ENCODE measurements at regions not wholly inside any gene's neighbourhood (a gene's known extent, or its start where the extent isn't known, plus 50 kb on each side); places are given as distances from the start of the nearest gene placed in this dataset.
"Not testable (repeated sequence)": the region's sequence is repeated elsewhere in the genome, so short reads cannot be mapped to it uniquely, and the experiment has no call there.

- not testable (repeated sequence) for DNase-seq
Measured at GRCh38 chr6:57708061-57708460, 390.6 kb downstream of the PRIM2 start.

- DNase-seq, result not testable (repeated sequence)
Measured at GRCh38 chr6:57722546-57722945, 405.1 kb downstream of the PRIM2 start.

- not testable (repeated sequence) for DNase-seq
Measured at GRCh38 chr6:57723815-57724401, 406.5 kb downstream of the PRIM2 start.

- DNase-seq, result not testable (repeated sequence)
Measured at GRCh38 chr6:57729407-57729806, 412.0 kb downstream of the PRIM2 start.

GRCh38 chr6:57730726-57731125 is 413.3 kb downstream of the PRIM2 start:
- DNase-seq, result not testable (repeated sequence)

- DNase-seq, result not testable (repeated sequence)
Measured at GRCh38 chr6:57747716-57748115, 430.3 kb downstream of the PRIM2 start.

GRCh38 chr6:57759850-57760249 is 442.4 kb downstream of the PRIM2 start:
- DNase-seq, result not testable (repeated sequence)

GRCh38 chr6:57792720-57793397 is 475.4 kb downstream of the PRIM2 start:
- DNase-seq, result not testable (repeated sequence)

- not testable (repeated sequence) for DNase-seq
Measured at GRCh38 chr6:57793398-57793762, 475.9 kb downstream of the PRIM2 start.

- DNase-seq, result not testable (repeated sequence)
Measured at GRCh38 chr6:57799703-57800479, 482.5 kb downstream of the PRIM2 start.

- DNase-seq, result not testable (repeated sequence)
Measured at GRCh38 chr6:57808581-57808980, 491.2 kb downstream of the PRIM2 start.

- not testable (repeated sequence) for DNase-seq
Measured at GRCh38 chr6:57809454-57809853, 492.0 kb downstream of the PRIM2 start.

- not testable (repeated sequence) for DNase-seq
Measured at GRCh38 chr6:57813271-57814075, 496.0 kb downstream of the PRIM2 start.

GRCh38 chr6:57815826-57816225 is 498.4 kb downstream of the PRIM2 start:
- not testable (repeated sequence) for DNase-seq

GRCh38 chr6:57821325-57821724 is 503.9 kb downstream of the PRIM2 start:
- DNase-seq, result not testable (repeated sequence)

- not testable (repeated sequence) for DNase-seq
Measured at GRCh38 chr6:57822448-57822847, 505.0 kb downstream of the PRIM2 start.

GRCh38 chr6:57822896-57823358 is 505.5 kb downstream of the PRIM2 start:
- no peak for DNase-seq

- DNase-seq, result not testable (repeated sequence)
Measured at GRCh38 chr6:57837622-57838209, 520.3 kb downstream of the PRIM2 start.

GRCh38 chr6:57841551-57841950 is 524.1 kb downstream of the PRIM2 start:
- DNase-seq, result not testable (repeated sequence)

GRCh38 chr6:57853745-57854407 is 536.4 kb downstream of the PRIM2 start:
- DNase-seq, result not testable (repeated sequence)

- DNase-seq, result not testable (repeated sequence)
Measured at GRCh38 chr6:57860481-57861315, 543.3 kb downstream of the PRIM2 start.
